ENCODE measurements at regions not wholly inside any gene's neighbourhood (a gene's known extent, or its start where the extent isn't known, plus 50 kb on each side); places are given as distances from the start of the nearest gene placed in this dataset.

DNA sequence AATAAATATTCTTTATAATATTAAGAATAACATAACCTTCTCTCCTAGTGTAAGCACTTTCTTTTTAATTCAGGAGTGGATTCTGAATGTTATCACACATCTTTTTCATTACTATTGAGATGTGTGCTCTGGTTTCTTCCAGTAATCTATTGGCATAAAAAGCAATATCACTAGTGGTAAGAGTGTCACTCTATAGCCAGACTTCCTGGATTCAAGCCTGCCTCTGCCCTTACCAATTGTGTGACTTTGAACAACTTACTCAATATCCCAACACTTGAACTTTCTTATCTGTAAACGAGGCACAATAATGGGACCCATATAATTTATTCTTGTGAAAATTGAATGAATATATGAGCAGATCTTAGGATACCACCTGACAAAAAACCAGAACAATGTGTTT lies 71.0 kb downstream of the SEM1 start:
- H3K36me3 ChIP-seq = no peaks in the 10 kb centered on the region
- H3K9ac ChIP-seq = no peak overlapping the region
- no peak overlapping the region for H2AFZ ChIP-seq (replicated peaks)
- no peak for DNase-seq (ENCODE audit: low spot score)
- no peak for TF ChIP-seq CTCF (IDR thresholded peaks at IDR 0.05)
- TF ChIP-seq EZH2phosphoT487 (IDR thresholded peaks at IDR 0.05) = no peak
- TF ChIP-seq EZH2 (IDR thresholded peaks at IDR 0.05) = no peak
- no peaks in the 10 kb centered on the region for H3K9me3 ChIP-seq (ENCODE audit: low read depth)
- no peaks in the 10 kb centered on the region for H3K79me2 ChIP-seq (ENCODE audit: low read depth)
- Mint-ChIP-seq H3K4me1 (no peaks in the 10 kb centered on the region), H3K9me3 (no peaks in the 10 kb centered on the region), H3K4me3 (no peak overlapping the region), H3K27ac (no peak overlapping the region), H3K27me3 (ENCODE audit: insufficient read depth, low read depth) (no peaks in the 10 kb centered on the region), H3K36me3 (no peaks in the 10 kb centered on the region)
- H3K27ac ChIP-seq = no peak overlapping the region
- H3K4me2 ChIP-seq = no peak overlapping the region
- H3K4me3 ChIP-seq = no peak overlapping the region
- no peaks in the 10 kb centered on the region for H3K27me3 ChIP-seq
- H3F3A ChIP-seq (ENCODE audit: low read depth) = no peaks in the 10 kb centered on the region
- no peaks in the 10 kb centered on the region for H3K4me1 ChIP-seq
- H4K20me1 ChIP-seq (ENCODE audit: low read depth) = no peaks in the 10 kb centered on the region

DNA sequence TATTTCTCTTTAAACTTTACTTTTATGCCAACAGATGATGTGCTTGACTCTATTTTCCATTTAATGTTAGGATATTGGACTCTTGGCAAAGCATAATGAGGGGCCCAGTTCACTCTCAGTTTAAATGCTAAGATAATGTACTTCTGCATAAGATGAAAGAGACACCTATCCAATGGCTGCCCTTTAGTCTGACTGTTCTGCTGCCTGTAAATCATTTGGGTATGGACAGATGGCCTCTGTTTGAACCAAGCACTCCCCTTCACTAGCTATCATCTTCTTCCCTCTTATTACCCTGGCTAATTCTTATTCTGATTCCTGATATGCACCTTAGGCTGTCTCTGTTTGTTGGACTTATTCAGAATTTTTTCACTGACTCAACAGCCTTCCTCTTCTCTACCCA lies 72.1 kb downstream of the SEM1 start:
- H3K4me1 Mint-ChIP-seq = no peaks in the 10 kb centered on the region
- H3K36me3 ChIP-seq = no peaks in the 10 kb centered on the region
- H3K9me3 ChIP-seq (ENCODE audit: low read depth) = no peaks in the 10 kb centered on the region
- no peaks in the 10 kb centered on the region for H3K27me3 ChIP-seq
- no peak overlapping the region for H3K4me3 Mint-ChIP-seq
- H4K20me1 ChIP-seq (ENCODE audit: low read depth) = no peaks in the 10 kb centered on the region
- H3K9ac ChIP-seq = no peak overlapping the region
- no peak overlapping the region for H2AFZ ChIP-seq (replicated peaks)
- no peaks in the 10 kb centered on the region for H3K36me3 Mint-ChIP-seq
- H3K9me3 Mint-ChIP-seq = no peaks in the 10 kb centered on the region
- H3K27ac ChIP-seq = no peak overlapping the region
- H3K27ac Mint-ChIP-seq = no peak overlapping the region
- DNase-seq (ENCODE audit: low spot score) = no peak
- H3K4me2 ChIP-seq = no peak overlapping the region
- no peaks in the 10 kb centered on the region for H3K79me2 ChIP-seq (ENCODE audit: low read depth)
- no peak overlapping the region for H3K4me3 ChIP-seq
- no peaks in the 10 kb centered on the region for H3K4me1 ChIP-seq
- TF ChIP-seq EZH2phosphoT487 (IDR thresholded peaks at IDR 0.05) (no peak), CTCF (IDR thresholded peaks at IDR 0.05) (no peak), EZH2 (IDR thresholded peaks at IDR 0.05) (no peak)
- H3F3A ChIP-seq (ENCODE audit: low read depth) = no peaks in the 10 kb centered on the region
- no peaks in the 10 kb centered on the region for H3K27me3 Mint-ChIP-seq (ENCODE audit: insufficient read depth, low read depth)

DNA sequence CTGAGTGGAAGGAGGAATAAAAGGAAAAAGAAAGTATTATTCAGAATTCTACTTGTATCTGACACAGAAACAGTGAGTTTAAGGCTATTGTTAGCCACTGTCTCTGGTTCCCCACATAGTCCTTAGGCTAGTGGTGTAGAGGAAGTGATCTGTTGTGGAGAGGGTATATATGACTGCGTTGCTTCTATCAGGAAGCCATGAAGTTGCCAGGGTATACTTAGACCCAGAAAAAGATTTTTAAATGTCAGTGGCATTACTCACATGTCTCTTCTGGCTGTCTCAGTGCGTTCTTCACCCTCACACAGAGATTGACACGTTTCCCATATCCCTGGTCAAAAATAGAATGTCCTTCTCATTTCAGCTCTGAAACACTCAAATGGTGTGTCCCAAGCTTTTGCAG lies 72.7 kb downstream of the SEM1 start:
- no peaks in the 10 kb centered on the region for H3F3A ChIP-seq (ENCODE audit: low read depth)
- H3K27me3 Mint-ChIP-seq (ENCODE audit: insufficient read depth, low read depth) = no peaks in the 10 kb centered on the region
- H3K9me3 ChIP-seq (ENCODE audit: low read depth) = no peaks in the 10 kb centered on the region
- no peak overlapping the region for H2AFZ ChIP-seq (replicated peaks)
- TF ChIP-seq CTCF (IDR thresholded peaks at IDR 0.05) (no peak), EZH2 (IDR thresholded peaks at IDR 0.05) (no peak), EZH2phosphoT487 (IDR thresholded peaks at IDR 0.05) (no peak)
- no peak overlapping the region for H3K4me3 ChIP-seq
- no peaks in the 10 kb centered on the region for H3K4me1 Mint-ChIP-seq
- H3K4me1 ChIP-seq = no peaks in the 10 kb centered on the region
- no peaks in the 10 kb centered on the region for H4K20me1 ChIP-seq (ENCODE audit: low read depth)
- DNase-seq (ENCODE audit: low spot score) = no peak
- no peaks in the 10 kb centered on the region for H3K9me3 Mint-ChIP-seq
- H3K9ac ChIP-seq = no peak overlapping the region
- H3K36me3 ChIP-seq = no peaks in the 10 kb centered on the region
- H3K4me2 ChIP-seq = no peak overlapping the region
- no peaks in the 10 kb centered on the region for H3K79me2 ChIP-seq (ENCODE audit: low read depth)
- no peaks in the 10 kb centered on the region for H3K27me3 ChIP-seq
- no peak overlapping the region for H3K27ac Mint-ChIP-seq
- H3K4me3 Mint-ChIP-seq = no peak overlapping the region
- H3K36me3 Mint-ChIP-seq = no peaks in the 10 kb centered on the region
- no peak overlapping the region for H3K27ac ChIP-seq

Data from neural progenitor cell (in vitro differentiated cells).